GM12878 (cell line): ENCODE measurements at regions not wholly inside any gene's neighbourhood (a gene's known extent, or its start where the extent isn't known, plus 50 kb on each side); places are given as distances from the start of the nearest gene placed in this dataset.

Source experiments
- ESRRA ChIP-seq: IDR thresholded peaks from 2 replicates; pipeline ENCODE4 v1.6.1; 2012; ENCODE audit warnings: mild to moderate bottlenecking, low read length, improper control_type of control experiment
- EZH2 ChIP-seq: IDR thresholded peaks from 2 replicates; pipeline ENCODE4 v1.6.1; 2012; ENCODE audit warnings: low read depth, mild to moderate bottlenecking, control low read depth, inconsistent platforms, low read length, borderline replicate concordance; ENCODE audit not compliant: control insufficient read depth
- MEF2A ChIP-seq: IDR thresholded peaks from 2 replicates; pipeline ENCODE4 v1.6.1; 2011; ENCODE audit warnings: low read depth, mild to moderate bottlenecking, low read length, moderate library complexity; ENCODE audit not compliant: insufficient read depth
- SMC3 ChIP-seq: IDR thresholded peaks from 2 replicates; pipeline ENCODE4 v1.6.1; 2011; ENCODE audit warnings: low read length, improper control_type of control experiment, borderline replicate concordance

DNA sequence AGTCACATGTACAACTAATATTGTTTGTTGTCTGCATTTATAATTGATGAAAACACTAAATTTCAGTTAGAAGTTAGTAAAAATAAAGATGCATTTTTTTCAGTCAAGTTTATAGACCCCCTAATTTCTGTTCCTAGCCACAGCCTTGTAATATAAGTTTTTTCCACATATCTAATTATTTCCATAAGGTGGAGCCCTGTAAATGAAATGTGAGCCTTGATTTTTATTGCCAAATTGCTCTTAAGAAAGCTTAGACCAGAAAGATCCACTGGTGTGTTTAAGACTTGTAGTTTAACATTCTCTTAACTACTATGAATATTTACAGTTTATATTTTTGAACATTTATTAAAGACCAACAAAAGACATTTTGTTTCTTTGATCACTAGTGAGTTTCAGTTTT lies 322.1 kb upstream of the RGS6 start:
- no peak for TF ChIP-seq EZH2
- no peak for TF ChIP-seq MEF2A
- no peak for TF ChIP-seq SMC3
- no peak for TF ChIP-seq ESRRA
